ENCODE measurements at regions not wholly inside any gene's neighbourhood (a gene's known extent, or its start where the extent isn't known, plus 50 kb on each side); places are given as distances from the start of the nearest gene placed in this dataset.

- TF ChIP-seq CTCF (conservative IDR thresholded peaks at IDR 0.05; ENCODE audit: low read depth, low read length) (no peak), MAFK (IDR thresholded peaks at IDR 0.05; ENCODE audit: low read depth, low read length) (no peak), POLR2A (IDR thresholded peaks at IDR 0.05; ENCODE audit: low read depth, low read length) (no peak)
Observed at GRCh38 chr14:98864211-98864610, 407.8 kb downstream of the BCL11B start.

All from IMR-90 (cell line).